H9 (cell line): ENCODE measurements at regions not wholly inside any gene's neighbourhood (a gene's known extent, or its start where the extent isn't known, plus 50 kb on each side); places are given as distances from the start of the nearest gene placed in this dataset.

Source experiments
- DNase-seq: peaks from one replicate; pipeline ENCODE4 v3.0.0-alpha.2; 2017
- H2AFZ ChIP-seq: one replicate; pipeline ENCODE4 v1.6.1; 2013; ENCODE audit warnings: mild to moderate bottlenecking, low read length, control low read depth, moderate library complexity
- H2AK5ac ChIP-seq: 2 replicates; pipeline ENCODE4 v1.6.1; 2013; ENCODE audit warnings: low read length, control low read depth, mixed read lengths; ENCODE audit not compliant: insufficient read length
- H2BK120ac ChIP-seq: one replicate; pipeline ENCODE4 v1.6.1; 2013; ENCODE audit warnings: low read depth, mild to moderate bottlenecking, low read length, control low read depth, inconsistent platforms; ENCODE audit not compliant: poor library complexity, severe bottlenecking
- H2BK12ac ChIP-seq: 2 replicates; pipeline ENCODE4 v1.6.1; 2013; ENCODE audit warnings: low read length, control low read depth, mixed read lengths, low read depth; ENCODE audit not compliant: insufficient read length
- H2BK15ac ChIP-seq: 2 replicates; pipeline ENCODE4 v1.6.1; 2013; ENCODE audit warnings: low read depth, low read length, control low read depth
- H2BK20ac ChIP-seq: one replicate; pipeline ENCODE4 v1.6.1; 2013; ENCODE audit warnings: low read depth, mild to moderate bottlenecking, low read length, control low read depth, inconsistent platforms; ENCODE audit not compliant: poor library complexity, severe bottlenecking
- H2BK5ac ChIP-seq: 2 replicates; pipeline ENCODE4 v1.6.1; 2013; ENCODE audit warnings: low read length, control low read depth, mixed read lengths; ENCODE audit not compliant: insufficient read length
- H3K14ac ChIP-seq: 2 replicates; pipeline ENCODE4 v1.6.1; 2013; ENCODE audit warnings: low read length, control low read depth; ENCODE audit not compliant: insufficient read depth
- H3K18ac ChIP-seq: 2 replicates; pipeline ENCODE4 v1.6.1; 2013; ENCODE audit warnings: low read depth, mild to moderate bottlenecking, mixed read lengths, low read length, control low read depth; ENCODE audit not compliant: insufficient read length
- H3K23ac ChIP-seq: 2 replicates; pipeline ENCODE4 v1.6.1; 2013; ENCODE audit warnings: low read length, control low read depth, mixed read lengths, low read depth; ENCODE audit not compliant: insufficient read length
- H3K23me2 ChIP-seq: 2 replicates; pipeline ENCODE4 v1.6.1; 2013; ENCODE audit warnings: low read depth, mild to moderate bottlenecking, mixed read lengths, low read length, control low read depth; ENCODE audit not compliant: insufficient read length, poor library complexity, severe bottlenecking
- H3K27ac ChIP-seq: 2 replicates; pipeline ENCODE4 v1.5.1; 2013; ENCODE audit warnings: low read length, control low read depth, mixed read lengths, low read depth; ENCODE audit not compliant: insufficient read length
- H3K27me3 ChIP-seq: 2 replicates; pipeline ENCODE4 v1.6.1; 2013; ENCODE audit warnings: low read length, control low read depth, inconsistent platforms; ENCODE audit not compliant: insufficient read depth
- H3K4ac ChIP-seq: 2 replicates; pipeline ENCODE4 v1.6.1; 2013; ENCODE audit warnings: low read depth, mild to moderate bottlenecking, control low read depth, inconsistent platforms, low read length, moderate library complexity
- H3K4me1 ChIP-seq: 2 replicates; pipeline ENCODE4 v1.6.1; 2013; ENCODE audit warnings: low read length, control low read depth, inconsistent platforms; ENCODE audit not compliant: insufficient read depth
- H3K4me2 ChIP-seq: 2 replicates; pipeline ENCODE4 v1.6.1; 2013; ENCODE audit warnings: low read length, control low read depth, mixed read lengths; ENCODE audit not compliant: insufficient read length, insufficient read depth
- H3K56ac ChIP-seq: 2 replicates; pipeline ENCODE4 v1.6.1; 2013; ENCODE audit warnings: low read depth, mild to moderate bottlenecking, mixed read lengths, low read length, control low read depth; ENCODE audit not compliant: insufficient read length
- H3K79me1 ChIP-seq: 2 replicates; pipeline ENCODE4 v1.6.1; 2013; ENCODE audit warnings: low read depth, mild to moderate bottlenecking, moderate library complexity, low read length, control low read depth, inconsistent platforms; ENCODE audit not compliant: insufficient read depth, poor library complexity, severe bottlenecking
- H3K79me2 ChIP-seq: 2 replicates; pipeline ENCODE4 v1.6.1; 2013; ENCODE audit warnings: low read length, control low read depth, inconsistent platforms; ENCODE audit not compliant: insufficient read depth
- H3K9ac ChIP-seq: 2 replicates; pipeline ENCODE4 v1.6.1; 2013; ENCODE audit warnings: low read length, control low read depth, mixed read lengths; ENCODE audit not compliant: insufficient read length; ENCODE audit errors: extremely low read depth
- H3K9me3 ChIP-seq: one replicate; pipeline ENCODE4 v1.6.1; 2013; ENCODE audit warnings: low read depth, low read length, inconsistent platforms; ENCODE audit not compliant: control insufficient read depth
- H3T11ph ChIP-seq: one replicate; pipeline ENCODE4 v1.6.1; 2013; ENCODE audit warnings: mild to moderate bottlenecking, low read length, control low read depth, inconsistent platforms
- H4K20me1 ChIP-seq: one replicate; pipeline ENCODE4 v1.6.1; 2013; ENCODE audit not compliant: control insufficient read depth, insufficient read length, insufficient read depth
- H4K5ac ChIP-seq: 2 replicates; pipeline ENCODE4 v1.6.1; 2013; ENCODE audit warnings: low read depth, mild to moderate bottlenecking, mixed read lengths, low read length, control low read depth; ENCODE audit not compliant: insufficient read length
- H4K8ac ChIP-seq: replicated peaks from 2 replicates; pipeline ENCODE4 v1.6.1; 2013; ENCODE audit warnings: low read length, control low read depth, mixed read lengths, low read depth; ENCODE audit not compliant: insufficient read length
- H4K91ac ChIP-seq: 2 replicates; pipeline ENCODE4 v1.6.1; 2013; ENCODE audit warnings: low read depth, mild to moderate bottlenecking, moderate library complexity, mixed read lengths, low read length, control low read depth; ENCODE audit not compliant: insufficient read length
- H3K27ac Mint-ChIP-seq, 3 experiments: 2 replicates in 2 of 3; 3 replicates in 1 of 3; pipeline ENCODE4 v1.8.0; 2020 to 2021; ENCODE audit warnings: mixed read lengths in 3 of 3, mild to moderate bottlenecking in 1 of 3, moderate library complexity in 1 of 3
- H3K27me3 Mint-ChIP-seq: 2 replicates; pipeline ENCODE4 v1.8.0; 2021; ENCODE audit warnings: low read depth, mild to moderate bottlenecking, moderate library complexity, mixed read lengths
- H3K36me3 Mint-ChIP-seq, 3 experiments: 2 replicates in 2 of 3; 3 replicates in 1 of 3; pipeline ENCODE4 v1.8.0; 2020 to 2021; ENCODE audit warnings: low read depth in 3 of 3, mixed read lengths in 3 of 3; ENCODE audit not compliant: insufficient read depth in 1 of 3
- H3K4me1 Mint-ChIP-seq, 2 experiments: 2 replicates each; pipeline ENCODE4 v1.8.0; 2020; ENCODE audit warnings: mixed read lengths in 2 of 2
- H3K4me3 Mint-ChIP-seq, 2 experiments: 2 replicates in 1 of 2; 3 replicates in 1 of 2; pipeline ENCODE4 v1.8.0; 2020 to 2021; ENCODE audit warnings: mild to moderate bottlenecking in 2 of 2, mixed read lengths in 2 of 2, moderate library complexity in 1 of 2
- H3K9me3 Mint-ChIP-seq, 2 experiments: 2 replicates in 1 of 2; 3 replicates in 1 of 2; pipeline ENCODE4 v1.8.0; 2020; ENCODE audit warnings: mild to moderate bottlenecking in 2 of 2, mixed read lengths in 2 of 2, moderate library complexity in 1 of 2
- CTCF ChIP-seq: fragments of 200-600 bp; sonication (generic); conservative IDR thresholded peaks from 3 replicates; pipeline ENCODE4 v1.8.0; 2021; ENCODE audit warnings: antibody characterized with exemption, mild to moderate bottlenecking
- WGBS: extraction: QIAGEN DNeasy Blood & Tissue Kit; methylation state at CpG from one replicate; pipeline ENCODE4 v1.1.7; 2013; ENCODE audit warnings: missing lambda C conversion rate, low lambda C conversion rate, mixed read lengths; ENCODE audit not compliant: insufficient read length; ENCODE audit errors: extremely low coverage; 5-methylcytosine and 5-hydroxymethylcytosine counted together

GRCh38 chr18:1011349-1011748 is 106.7 kb downstream of the ADCYAP1 start:
- H4K91ac ChIP-seq = no peak overlapping the region
- no peak overlapping the region for H3K56ac ChIP-seq
- no peaks in the 10 kb centered on the region for H4K20me1 ChIP-seq
- H4K5ac ChIP-seq = no peak overlapping the region
- H3K4me2 ChIP-seq = no peak overlapping the region
- no peak overlapping the region for H3K9ac ChIP-seq
- no peak for TF ChIP-seq CTCF
- WGBS = no CpG with 5 or more reads among the region's 3 CpGs
- H2BK5ac ChIP-seq = no peak overlapping the region
- no peak overlapping the region for H2AFZ ChIP-seq
- H3K4ac ChIP-seq = no peak overlapping the region
- Mint-ChIP-seq H3K27ac (no peak overlapping the region), H3K27me3 (no peaks in the 10 kb centered on the region), H3K4me3 (no peak overlapping the region), H3K4me1 (peaks cover 25 to 43% of the 10 kb centered on the region in 2 experiments), H3K36me3 (peaks cover 0 to 7% (median 0%) of the 10 kb centered on the region in 3 experiments; a peak in 1 of 7 replicates), H3K9me3 (no peaks in the 10 kb centered on the region)
- no peak overlapping the region for H3T11ph ChIP-seq
- H4K8ac ChIP-seq = no peak overlapping the region
- no peak overlapping the region for H2BK20ac ChIP-seq
- H3K14ac ChIP-seq = no peak overlapping the region
- H3K79me2 ChIP-seq = peaks cover under 1% of the 10 kb centered on the region; the same call in 1 of the 2 replicates
- no peak for DNase-seq
- no peak overlapping the region for H2BK12ac ChIP-seq
- no peaks in the 10 kb centered on the region for H3K9me3 ChIP-seq
- no peak overlapping the region for H2AK5ac ChIP-seq
- no peaks in the 10 kb centered on the region for H3K23me2 ChIP-seq
- H3K23ac ChIP-seq = no peak overlapping the region
- H3K79me1 ChIP-seq = no peaks in the 10 kb centered on the region
- no peak overlapping the region for H3K18ac ChIP-seq
- no peaks in the 10 kb centered on the region for H3K27me3 ChIP-seq
- no peak overlapping the region for H3K27ac ChIP-seq
- no peak overlapping the region for H2BK15ac ChIP-seq
- no peak overlapping the region for H2BK120ac ChIP-seq
- H3K4me1 ChIP-seq = peaks cover 11% of the 10 kb centered on the region; the same call in 1 of the 2 replicates
